ENCODE measurements at regions not wholly inside any gene's neighbourhood (a gene's known extent, or its start where the extent isn't known, plus 50 kb on each side); places are given as distances from the start of the nearest gene placed in this dataset.

GRCh38 chr5:10110228-10110627, 139.5 kb downstream of the ATPSCKMT start:
- Histone ChIP-seq H2BK12ac (ENCODE audit: low read depth, low read length) (peak overlapping the region; percentile 86; the same call in 1 of the 2 replicates), H3K27ac (ENCODE audit: low read depth, low read length) (no peak overlapping the region), H3K4me2 (ENCODE audit: insufficient read depth in 1 of 2, low read depth in 2 of 2, low read length in 2 of 2) (no peak overlapping the region), H3K18ac (ENCODE audit: extremely low read depth, low read length) (peak overlapping the region; percentile 7), H3K4me1 (replicated peaks in 1 of 4; ENCODE audit: control insufficient read depth in 3 of 4, insufficient read depth in 4 of 4, low read length in 3 of 4) (no peaks in the 10 kb centered on the region), H3K79me1 (ENCODE audit: low read depth, low read length) (no peaks in the 10 kb centered on the region), H2AFZ (ENCODE audit: low read length) (no peak overlapping the region), H4K5ac (ENCODE audit: insufficient read length, low read depth, low read length) (no peak overlapping the region), H4K8ac (ENCODE audit: extremely low read depth, insufficient read depth, low read length) (no peak overlapping the region), H2BK5ac (ENCODE audit: low read depth, low read length) (peak overlapping the region; percentile 20; the same call in 1 of the 2 replicates), H3K9ac (replicated peaks in 1 of 4; ENCODE audit: extremely low read depth in 1 of 4, low read depth in 3 of 4, low read length in 3 of 4) (no peak overlapping the region), H2AK5ac (ENCODE audit: low read depth, low read length) (no peak overlapping the region; the same call in 1 of the 2 replicates), H3K4ac (replicated peaks; ENCODE audit: insufficient read length, low read depth, low read length) (peak overlapping the region; percentile 50), H3K23me2 (ENCODE audit: low read depth, low read length) (no peaks in the 10 kb centered on the region), H3K14ac (ENCODE audit: insufficient read length) (no peak overlapping the region), H3K56ac (replicated peaks; ENCODE audit: insufficient read length, low read depth, low read length) (no peak overlapping the region), H3K23ac (ENCODE audit: insufficient read length) (no peak overlapping the region), H4K20me1 (replicated peaks in 1 of 2; ENCODE audit: control insufficient read depth in 1 of 2, insufficient read depth in 2 of 2, low read length in 2 of 2) (no peaks in the 10 kb centered on the region), H4K91ac (replicated peaks; ENCODE audit: insufficient read length, low read length) (peak overlapping the region; percentile 90), H3K9me3 (ENCODE audit: insufficient read depth in 2 of 2, low read depth in 1 of 2, low read length in 1 of 2) (peaks cover 0 to 3% of the 10 kb centered on the region in 2 experiments; a peak in 1 of 4 replicates), H3K79me2 (ENCODE audit: control insufficient read depth in 1 of 2, insufficient read depth in 2 of 2, low read length in 2 of 2) (no peaks in the 10 kb centered on the region), H3K4me3 (ENCODE audit: extremely low read depth in 1 of 4, insufficient read depth in 2 of 4, low read depth in 3 of 4, low read length in 4 of 4) (no peak overlapping the region), H2BK120ac (replicated peaks; ENCODE audit: low read depth, low read length) (peak overlapping the region; percentile 12), H3K36me3 (ENCODE audit: control insufficient read depth in 2 of 4, insufficient read depth in 4 of 4, low read length in 3 of 4) (no peaks in the 10 kb centered on the region), H3K27me3 (replicated peaks in 1 of 4; ENCODE audit: control insufficient read depth in 3 of 4, extremely low read depth in 1 of 4, insufficient read depth in 3 of 4, low read length in 3 of 4) (no peaks in the 10 kb centered on the region; a peak in 1 of 7 replicates), H2BK20ac (ENCODE audit: low read length) (peak overlapping the region; percentile 81), H2BK15ac (ENCODE audit: low read length) (0 out of 2 replicates have a peak overlapping the region, but pooled peaks have one; percentile 25)
- TF ChIP-seq CHD2 (IDR thresholded peaks at IDR 0.05; ENCODE audit: low read length) (no peak), RFX5 (IDR thresholded peaks at IDR 0.05; ENCODE audit: borderline replicate concordance, low read depth, low read length) (no peak), POU5F1 (IDR thresholded peaks at IDR 0.05; ENCODE audit: low read depth, low read length) (no peak), BACH1 (IDR thresholded peaks at IDR 0.05; ENCODE audit: low read length) (no peak), KDM4A (IDR thresholded peaks at IDR 0.05; ENCODE audit: low read depth, low read length, severe bottlenecking) (no peak), MAX (IDR thresholded peaks at IDR 0.05) (no peak), TEAD4 (IDR thresholded peaks at IDR 0.05; ENCODE audit: low read depth, low read length) (no peak)
- FAIRE-seq = no peak
- DNase-seq (ENCODE audit: low read depth in 1 of 2, low spot score in 2 of 2) = no peak
- POLR2A ChIA-PET (ENCODE audit: partially characterized antibody) = no interaction called here
- WGBS, 2 experiments (ENCODE audit: extremely low coverage in 1 of 2, insufficient coverage in 1 of 2, insufficient read length in 1 of 2, insufficient replicate concordance in 2 of 2, low coverage in 1 of 2, low lambda C conversion rate in 2 of 2, missing lambda C conversion rate in 1 of 2) = 94% methylated on average over 10 of the region's 10 CpGs; no CpG with 5 or more reads in 1 of the 2 experiments
- CTCF ChIA-PET (ENCODE audit: partially characterized antibody) = interaction anchor here (1.1 to 3.9 kb wide), 7 partner anchors 12 to 211 kb away, joined by 3 to 22 read pairs (median 4); no protein-coding TSS in a partner anchor
